ENCODE measurements at regions not wholly inside any gene's neighbourhood (a gene's known extent, or its start where the extent isn't known, plus 50 kb on each side); places are given as distances from the start of the nearest gene placed in this dataset.

GRCh38 chr16:87231295-87231694 is 85.9 kb downstream of the C16orf95 start:
- H3K4me3 ChIP-seq, result no peak overlapping the region
- peaks cover 13% of the 10 kb centered on the region; the same call in 1 of the 3 replicates for H3K9me3 ChIP-seq
- ChIA-PET CTCF (interaction anchor here (1.2 kb wide), 1 partner anchor 9 kb away, joined by 4 read pairs; no protein-coding TSS in a partner anchor), POLR2A (no interaction called here)
- H3K4me2 ChIP-seq, result no peak overlapping the region
- ATAC-seq (no peak), DNase-seq (ENCODE audit: low read depth in 1 of 2, low spot score in 1 of 2) (no peak), FAIRE-seq (no peak)
- H3K27ac ChIP-seq, result no peak overlapping the region
- no peak for TF ChIP-seq MAX (IDR thresholded peaks at IDR 0.05)
- TF ChIP-seq EHF (CRISPR knock-in tag; IDR thresholded peaks at IDR 0.05), result no peak
- TF ChIP-seq MAZ (IDR thresholded peaks at IDR 0.05; ENCODE audit: borderline replicate concordance, low read depth, low read length), result no peak
- no peak for TF ChIP-seq CHD2 (IDR thresholded peaks at IDR 0.05; ENCODE audit: low read length, partially characterized antibody)
- TF ChIP-seq ZSCAN20 (CRISPR knock-in tag; IDR thresholded peaks at IDR 0.05), result no peak
- TF ChIP-seq PHF8 (IDR thresholded peaks at IDR 0.05; ENCODE audit: borderline replicate concordance, low read depth), result no peak
- TF ChIP-seq HEYL (CRISPR knock-in tag; IDR thresholded peaks at IDR 0.05), result no peak
- TF ChIP-seq MYC (IDR thresholded peaks at IDR 0.05; ENCODE audit: borderline replicate concordance, low read length), result no peak
- TF ChIP-seq CBX8 (IDR thresholded peaks at IDR 0.05), result no peak
- WGBS (ENCODE audit: missing lambda C conversion rate), result 76% methylated on average over 4 of the region's 4 CpGs
- H3K4me1 ChIP-seq, result no peaks in the 10 kb centered on the region

- CTCF ChIA-PET, result interaction anchor here (1.2 kb wide), 1 partner anchor 8 kb away, joined by 4 read pairs; no protein-coding TSS in a partner anchor
- TF ChIP-seq BHLHE40 (IDR thresholded peaks at IDR 0.05; ENCODE audit: low read depth, low read length) (no peak), HDAC2 (IDR thresholded peaks at IDR 0.05) (no peak), RAD21 (conservative IDR thresholded peaks at IDR 0.05 in 1 of 2, IDR thresholded peaks at IDR 0.05 in 1 of 2) (no peak), NR3C1 (IDR thresholded peaks at IDR 0.05) (no peak), HEYL (CRISPR knock-in tag; IDR thresholded peaks at IDR 0.05) (no peak), HMGXB4 (CRISPR knock-in tag; IDR thresholded peaks at IDR 0.05; ENCODE audit: borderline replicate concordance) (no peak), RFX5 (IDR thresholded peaks at IDR 0.05) (no peak)
- ATAC-seq (no peak), DNase-seq (ENCODE audit: low read depth in 1 of 2, low spot score in 1 of 2) (no peak), FAIRE-seq (no peak)
- H3K9me3 ChIP-seq, result peaks cover 13% of the 10 kb centered on the region; the same call in 1 of the 3 replicates
- H3K4me3 ChIP-seq, result no peak overlapping the region
- H3K4me2 ChIP-seq, result no peak overlapping the region
- H3K27ac ChIP-seq, result no peak overlapping the region
- WGBS (ENCODE audit: missing lambda C conversion rate), result 40% methylated on average over 1 of the region's 1 CpG
- H3K4me1 ChIP-seq, result no peaks in the 10 kb centered on the region
- POLR2A ChIA-PET, result no interaction called here
Observed at GRCh38 chr16:87231911-87232310, 85.3 kb downstream of the C16orf95 start.

GRCh38 chr16:87233928-87234327 is 83.3 kb downstream of the C16orf95 start:
- WGBS (ENCODE audit: missing lambda C conversion rate), result 60% methylated on average over 10 of the region's 10 CpGs
- H3K4me3 ChIP-seq, result no peak overlapping the region
- H3K9me3 ChIP-seq, result peaks cover 13% of the 10 kb centered on the region; the same call in 1 of the 3 replicates
- no peak overlapping the region for H3K4me2 ChIP-seq
- ATAC-seq (peak; percentile 51 to 69; a peak in 4 of 6 replicates), FAIRE-seq (no peak), DNase-seq (ENCODE audit: low read depth in 1 of 2, low spot score in 1 of 2) (peak in 1 of 2 experiments; percentile 36)
- ChIA-PET CTCF (interaction anchor here (0.7 to 3.4 kb wide), 6 partner anchors 12 to 49 kb away, joined by 3 to 16 read pairs (median 4); no protein-coding TSS in a partner anchor), POLR2A (no interaction called here)
- no peak overlapping the region for H3K27ac ChIP-seq
- H3K4me1 ChIP-seq, result no peaks in the 10 kb centered on the region
- TF ChIP-seq SMC3 (IDR thresholded peaks at IDR 0.05) (0 out of 3 replicates have a peak, but pooled peaks have one; percentile 21), RAD21 (conservative IDR thresholded peaks at IDR 0.05 in 1 of 2, IDR thresholded peaks at IDR 0.05 in 1 of 2) (peak; percentile 27 to 55; a peak in 3 of 5 replicates), HOXB5 (CRISPR knock-in tag; IDR thresholded peaks at IDR 0.05) (no peak)

- ATAC-seq, result no peak
- FAIRE-seq, result no peak
- Histone ChIP-seq H3K4me3 (no peak overlapping the region), H3K9me3 (peaks cover 13% of the 10 kb centered on the region; the same call in 1 of the 3 replicates), H3K27ac (no peak overlapping the region), H3K4me2 (no peak overlapping the region), H3K4me1 (no peaks in the 10 kb centered on the region)
- POLR2A ChIA-PET, result no interaction called here
- TF ChIP-seq MAX (IDR thresholded peaks at IDR 0.05) (no peak), MYC (IDR thresholded peaks at IDR 0.05; ENCODE audit: borderline replicate concordance, low read length) (no peak), TP53 (CRISPR knock-in tag; IDR thresholded peaks at IDR 0.05) (no peak), KDM5A (IDR thresholded peaks at IDR 0.05) (no peak), JUNB (IDR thresholded peaks at IDR 0.05) (no peak), RAD21 (conservative IDR thresholded peaks at IDR 0.05 in 1 of 2, IDR thresholded peaks at IDR 0.05 in 1 of 2) (no peak), REST (IDR thresholded peaks at IDR 0.05) (no peak), POLR2A (IDR thresholded peaks at IDR 0.05; ENCODE audit: low read length) (no peak), RCOR1 (IDR thresholded peaks at IDR 0.05; ENCODE audit: low read depth, low read length) (no peak), NFE2L2 (conservative IDR thresholded peaks at IDR 0.05; ENCODE audit: low read length) (no peak)
- 55% methylated on average over 8 of the region's 8 CpGs for WGBS (ENCODE audit: missing lambda C conversion rate)
- CTCF ChIA-PET, result interaction anchor here (0.5 to 3.4 kb wide), 7 partner anchors 11 to 402 kb away, joined by 3 to 16 read pairs (median 3); no protein-coding TSS in a partner anchor
- no peak for DNase-seq (ENCODE audit: low read depth in 1 of 2, low spot score in 1 of 2)
Observed at GRCh38 chr16:87234601-87235000, 82.6 kb downstream of the C16orf95 start.

All from A549 (cell line).